Large intestine (tissue), 3 donors: ENCODE measurements at regions not wholly inside any gene's neighbourhood (a gene's known extent, or its start where the extent isn't known, plus 50 kb on each side); places are given as distances from the start of the nearest gene placed in this dataset.

Experiments used
- DNase-seq, 2 donors: peaks; one replicate each; pipeline versions ENCODE4 v3.0.0 to v3.0.0-alpha.2; 2013
- H3K27ac ChIP-seq: one replicate; pipeline ENCODE4 v1.5.1; 2013; ENCODE audit warnings: low read length
- H3K27me3 ChIP-seq: 2 replicates; pipeline ENCODE4 v1.6.1; 2013; ENCODE audit warnings: low read length; ENCODE audit not compliant: control insufficient read depth, insufficient read depth
- H3K36me3 ChIP-seq: 2 replicates; pipeline ENCODE4 v1.6.1; 2013; ENCODE audit warnings: low read length; ENCODE audit not compliant: control insufficient read depth, insufficient read depth
- H3K4me1 ChIP-seq: one replicate; pipeline ENCODE4 v1.6.1; 2013; ENCODE audit warnings: low read length; ENCODE audit not compliant: control insufficient read depth, insufficient read depth
- H3K4me3 ChIP-seq: one replicate; pipeline ENCODE4 v1.5.1; 2013; ENCODE audit warnings: low read length
- H3K9me3 ChIP-seq: one replicate; pipeline ENCODE4 v1.6.1; 2013; ENCODE audit warnings: mild to moderate bottlenecking, low read depth, low read length, moderate library complexity; ENCODE audit not compliant: control insufficient read depth
- WGBS: methylation state at CpG from one replicate; pipeline ENCODE4 v1.1.5; 2013; ENCODE audit warnings: low lambda C conversion rate; ENCODE audit not compliant: insufficient coverage; 5-methylcytosine and 5-hydroxymethylcytosine counted together

- Histone ChIP-seq H3K27ac (no peak overlapping the region), H3K27me3 (no peaks in the 10 kb centered on the region), H3K36me3 (no peaks in the 10 kb centered on the region), H3K9me3 (no peaks in the 10 kb centered on the region), H3K4me1 (no peaks in the 10 kb centered on the region), H3K4me3 (no peak overlapping the region)
- DNase-seq = no peak
- 50% methylated on average over 2 of the region's 5 CpGs for WGBS
These were observed 330.8 kb downstream of the OSR1 start for GRCh38 chr2:19027626-19028025.

- Histone ChIP-seq H3K27me3 (no peaks in the 10 kb centered on the region), H3K27ac (no peak overlapping the region), H3K36me3 (no peaks in the 10 kb centered on the region), H3K9me3 (no peaks in the 10 kb centered on the region), H3K4me1 (no peaks in the 10 kb centered on the region), H3K4me3 (no peak overlapping the region)
- no peak for DNase-seq
- no CpG with 5 or more reads among the region's 2 CpGs for WGBS
These were observed 332.2 kb downstream of the OSR1 start for GRCh38 chr2:19026261-19026660.

- no peak for DNase-seq
- Histone ChIP-seq H3K9me3 (no peaks in the 10 kb centered on the region), H3K36me3 (no peaks in the 10 kb centered on the region), H3K27ac (no peak overlapping the region), H3K27me3 (no peaks in the 10 kb centered on the region), H3K4me1 (peaks cover 5% of the 10 kb centered on the region), H3K4me3 (no peak overlapping the region)
- no CpG with 5 or more reads among the region's 5 CpGs for WGBS
These were observed 336.1 kb downstream of the OSR1 start for GRCh38 chr2:19022334-19022733.

GRCh38 chr2:19021721-19022120 lies 336.7 kb downstream of the OSR1 start:
- Histone ChIP-seq H3K27ac (no peak overlapping the region), H3K4me3 (no peak overlapping the region), H3K4me1 (peaks cover 5% of the 10 kb centered on the region), H3K9me3 (no peaks in the 10 kb centered on the region), H3K27me3 (no peaks in the 10 kb centered on the region), H3K36me3 (no peaks in the 10 kb centered on the region)
- no peak for DNase-seq
- WGBS = no CpG with 5 or more reads among the region's 5 CpGs

GRCh38 chr2:19021100-19021476 lies 337.3 kb downstream of the OSR1 start:
- Histone ChIP-seq H3K4me1 (peaks cover 5% of the 10 kb centered on the region), H3K4me3 (no peak overlapping the region), H3K27me3 (no peaks in the 10 kb centered on the region), H3K36me3 (no peaks in the 10 kb centered on the region), H3K9me3 (no peaks in the 10 kb centered on the region), H3K27ac (no peak overlapping the region)
- WGBS = 94% methylated on average over 2 of the region's 4 CpGs
- no peak for DNase-seq

- peak in 1 of 2 donors; percentile 37 for DNase-seq
- Histone ChIP-seq H3K36me3 (no peaks in the 10 kb centered on the region), H3K27ac (no peak overlapping the region), H3K4me3 (no peak overlapping the region), H3K27me3 (no peaks in the 10 kb centered on the region), H3K9me3 (no peaks in the 10 kb centered on the region), H3K4me1 (peaks cover 5% of the 10 kb centered on the region)
- WGBS = 100% methylated on average over 1 of the region's 11 CpGs
These were observed 338.0 kb downstream of the OSR1 start for GRCh38 chr2:19020144-19021099.

- Histone ChIP-seq H3K4me3 (no peak overlapping the region), H3K9me3 (no peaks in the 10 kb centered on the region), H3K27me3 (no peaks in the 10 kb centered on the region), H3K4me1 (no peaks in the 10 kb centered on the region), H3K36me3 (no peaks in the 10 kb centered on the region), H3K27ac (no peak overlapping the region)
- WGBS = 83% methylated on average over 1 of the region's 3 CpGs
- peak in 1 of 2 donors; percentile 16 for DNase-seq
These were observed 348.9 kb downstream of the OSR1 start for GRCh38 chr2:19009510-19009909.

GRCh38 chr2:19003554-19003953 lies 354.9 kb downstream of the OSR1 start:
- Histone ChIP-seq H3K9me3 (peaks cover 2% of the 10 kb centered on the region), H3K27me3 (no peaks in the 10 kb centered on the region), H3K4me1 (peaks cover 5% of the 10 kb centered on the region), H3K36me3 (no peaks in the 10 kb centered on the region), H3K4me3 (no peak overlapping the region), H3K27ac (no peak overlapping the region)
- DNase-seq = no peak

GRCh38 chr2:19000776-19001175 lies 357.6 kb downstream of the OSR1 start:
- DNase-seq = no peak
- H3K9me3 ChIP-seq = peaks cover 2% of the 10 kb centered on the region
- no peaks in the 10 kb centered on the region for H3K27me3 ChIP-seq
- no peak overlapping the region for H3K4me3 ChIP-seq
- H3K36me3 ChIP-seq = no peaks in the 10 kb centered on the region
- no CpG with 5 or more reads among the region's 3 CpGs for WGBS
- H3K4me1 ChIP-seq = peaks cover 13% of the 10 kb centered on the region
- no peak overlapping the region for H3K27ac ChIP-seq

- WGBS = 83% methylated on average over 2 of the region's 2 CpGs
- no peak for DNase-seq
These were observed 359.2 kb downstream of the OSR1 start for GRCh38 chr2:18999198-18999597.

GRCh38 chr2:18998491-18998890 lies 359.9 kb downstream of the OSR1 start:
- WGBS = 57% methylated on average over 1 of the region's 1 CpG
- no peaks in the 10 kb centered on the region for H3K27me3 ChIP-seq
- DNase-seq = peak in 1 of 2 donors; percentile 37
- no peak overlapping the region for H3K4me3 ChIP-seq
- H3K27ac ChIP-seq = no peak overlapping the region
- H3K36me3 ChIP-seq = no peaks in the 10 kb centered on the region
- H3K4me1 ChIP-seq = peaks cover 13% of the 10 kb centered on the region
- peaks cover 2% of the 10 kb centered on the region for H3K9me3 ChIP-seq

More at GRCh38 chr2:18999198-18999597, 359.2 kb downstream of the OSR1 start:
- H3K9me3 ChIP-seq = peaks cover 2% of the 10 kb centered on the region
- no peak overlapping the region for H3K27ac ChIP-seq
- no peaks in the 10 kb centered on the region for H3K27me3 ChIP-seq
- H3K36me3 ChIP-seq = no peaks in the 10 kb centered on the region
- no peak overlapping the region for H3K4me3 ChIP-seq
- peaks cover 13% of the 10 kb centered on the region for H3K4me1 ChIP-seq
